ENCODE measurements at regions not wholly inside any gene's neighbourhood (a gene's known extent, or its start where the extent isn't known, plus 50 kb on each side); places are given as distances from the start of the nearest gene placed in this dataset.

GRCh38 chr20:11001764-11002540 is 328.2 kb upstream of the JAG1 start:
- peaks cover 5% of the 10 kb centered on the region for H3K9me3 ChIP-seq (replicated peaks)
- no peak for DNase-seq
- no peak overlapping the region for H3K4me3 ChIP-seq
- H3K4me1 ChIP-seq = peaks cover 12% of the 10 kb centered on the region
- intact Hi-C loops (cut with micrococcal nuclease) = no loop called here
- H3K27ac ChIP-seq (replicated peaks) = peak overlapping the region; percentile 54
- no peak for TF ChIP-seq CTCF (IDR thresholded peaks at IDR 0.05; ENCODE audit: borderline replicate concordance)
- no peaks in the 10 kb centered on the region for H3K36me3 ChIP-seq
- no peaks in the 10 kb centered on the region for H3K27me3 ChIP-seq (ENCODE audit: low read depth)

DNA sequence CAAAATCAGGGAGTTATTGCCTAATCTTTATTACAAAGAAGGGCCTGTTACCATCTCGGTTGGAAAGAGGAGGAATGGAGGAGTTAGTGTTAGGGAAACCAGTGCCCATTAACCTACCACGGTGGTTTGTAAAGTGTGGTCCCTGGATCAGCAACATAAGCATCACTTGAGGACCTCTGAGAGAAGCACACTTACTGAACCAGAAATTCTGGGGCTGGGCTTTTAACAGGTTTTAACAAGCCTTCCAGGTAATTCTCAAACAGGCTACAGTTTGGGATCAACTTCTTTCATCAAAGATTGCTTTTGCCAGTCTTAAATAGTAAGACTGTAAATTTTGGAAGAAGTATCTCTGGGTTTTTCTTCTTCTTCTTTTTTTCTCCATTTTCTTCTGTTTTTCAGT is 329.5 kb upstream of the JAG1 start:
- no peaks in the 10 kb centered on the region for H3K27me3 ChIP-seq (ENCODE audit: low read depth)
- intact Hi-C loops (cut with micrococcal nuclease) = no loop called here
- peak overlapping the region; percentile 54 for H3K27ac ChIP-seq (replicated peaks)
- H3K36me3 ChIP-seq = no peaks in the 10 kb centered on the region
- H3K9me3 ChIP-seq (replicated peaks) = peaks cover 13% of the 10 kb centered on the region
- no peak overlapping the region for H3K4me3 ChIP-seq
- TF ChIP-seq CTCF (IDR thresholded peaks at IDR 0.05; ENCODE audit: borderline replicate concordance) = no peak
- DNase-seq = no peak
- H3K4me1 ChIP-seq = peaks cover 12% of the 10 kb centered on the region

- no peak for TF ChIP-seq CTCF (IDR thresholded peaks at IDR 0.05; ENCODE audit: borderline replicate concordance)
- Histone ChIP-seq H3K9me3 (replicated peaks) (peaks cover 13% of the 10 kb centered on the region), H3K27ac (replicated peaks) (no peak overlapping the region), H3K4me3 (no peak overlapping the region), H3K27me3 (ENCODE audit: low read depth) (no peaks in the 10 kb centered on the region), H3K36me3 (no peaks in the 10 kb centered on the region), H3K4me1 (peaks cover 2% of the 10 kb centered on the region)
- no peak for DNase-seq
- intact Hi-C loops (cut with micrococcal nuclease) = no loop called here
Measured at GRCh38 chr20:11008444-11009033, 334.7 kb upstream of the JAG1 start.

- DNase-seq = no peak
- H3K27me3 ChIP-seq (ENCODE audit: low read depth) = no peaks in the 10 kb centered on the region
- peaks cover 11% of the 10 kb centered on the region for H3K4me1 ChIP-seq
- H3K27ac ChIP-seq (replicated peaks) = no peak overlapping the region
- no peaks in the 10 kb centered on the region for H3K36me3 ChIP-seq
- TF ChIP-seq CTCF (IDR thresholded peaks at IDR 0.05; ENCODE audit: borderline replicate concordance) = no peak
- H3K4me3 ChIP-seq = no peak overlapping the region
- intact Hi-C loops (cut with micrococcal nuclease) = no loop called here
- peaks cover 9% of the 10 kb centered on the region for H3K9me3 ChIP-seq (replicated peaks)
Measured at GRCh38 chr20:11011653-11012052, 337.9 kb upstream of the JAG1 start.

GRCh38 chr20:11012975-11013374 is 339.2 kb upstream of the JAG1 start:
- no peaks in the 10 kb centered on the region for H3K27me3 ChIP-seq (ENCODE audit: low read depth)
- peak overlapping the region; percentile 74 for H3K27ac ChIP-seq (replicated peaks)
- no peak overlapping the region for H3K4me3 ChIP-seq
- no peak for TF ChIP-seq CTCF (IDR thresholded peaks at IDR 0.05; ENCODE audit: borderline replicate concordance)
- H3K9me3 ChIP-seq (replicated peaks) = no peaks in the 10 kb centered on the region
- no peaks in the 10 kb centered on the region for H3K36me3 ChIP-seq
- DNase-seq = no peak
- intact Hi-C loops (cut with micrococcal nuclease) = no loop called here
- H3K4me1 ChIP-seq = peaks cover 11% of the 10 kb centered on the region
